Gastroesophageal sphincter (tissue), 4 donors: ENCODE measurements at regions not wholly inside any gene's neighbourhood (a gene's known extent, or its start where the extent isn't known, plus 50 kb on each side); places are given as distances from the start of the nearest gene placed in this dataset.

Source experiments
- ATAC-seq: fragments of 150-250 bp; one replicate; pipeline ENCODE4 v1.9.1; 2016; ENCODE audit warnings: mild to moderate bottlenecking, moderate library complexity
- H3K27ac ChIP-seq, 4 donors: fragments of 200-600 bp; sonication (generic) in 3 of 4; 1 replicate in 3 of 4; 2 replicates in 1 of 4; pipeline ENCODE4 v1.5.1; 2016 to 2019
- H3K27me3 ChIP-seq: fragments of 200-600 bp; sonication (generic); one replicate; pipeline ENCODE4 v1.5.1; 2019
- H3K36me3 ChIP-seq, 2 donors: fragments of 200-600 bp; sonication (generic); one replicate each; pipeline ENCODE4 v1.5.1; 2019; ENCODE audit warnings: control low read depth in 1 of 2
- H3K4me1 ChIP-seq, 3 donors: fragments of 200-600 bp; sonication (generic); 1 replicate in 2 of 3; 2 replicates in 1 of 3; pipeline ENCODE4 v1.5.1; 2016 to 2019; ENCODE audit warnings: control low read depth in 2 of 3
- H3K4me3 ChIP-seq, 2 donors: fragments of 200-600 bp; sonication (generic); one replicate each; pipeline ENCODE4 v1.5.1; 2019; ENCODE audit warnings: mild to moderate bottlenecking in 1 of 2, moderate library complexity in 1 of 2
- H3K9me3 ChIP-seq, 3 donors: fragments of 200-600 bp; sonication (generic); one replicate each; pipeline ENCODE4 v1.5.1; 2017 to 2019; ENCODE audit warnings: control low read depth in 2 of 3
- EP300 ChIP-seq: sonication (generic); formaldehyde crosslinking; IDR thresholded peaks from one replicate; pipeline ENCODE4 v1.6.1; 2017; ENCODE audit warnings: antibody characterized with exemption, mild to moderate bottlenecking
- POLR2A ChIP-seq, 2 donors: fragments of 450-650 bp; IDR thresholded peaks; one replicate each; pipeline ENCODE4 v1.6.1; 2017; ENCODE audit warnings: antibody characterized with exemption in 2 of 2, mild to moderate bottlenecking in 2 of 2, moderate library complexity in 1 of 2
- POLR2AphosphoS5 ChIP-seq: sonication (generic); formaldehyde crosslinking; IDR thresholded peaks from one replicate; pipeline ENCODE4 v1.6.1; 2017; ENCODE audit warnings: antibody characterized with exemption
- WGBS, 2 donors: methylation state at CpG; one replicate each; pipeline ENCODE4 v1.1.5; 2018; ENCODE audit warnings: low coverage in 1 of 2; 5-methylcytosine and 5-hydroxymethylcytosine counted together
- TF ChIP-seq, protein P1 (sequence below), 4 experiments: fragments of 200-600 bp in 2 of 4; fragments of 450-650 bp in 2 of 4; sonication (generic) in 1 of 4; IDR thresholded peaks; one replicate each; pipeline ENCODE4 v1.5.1; 2017 to 2019; ENCODE audit warnings: antibody characterized with exemption in 4 of 4, mild to moderate bottlenecking in 2 of 4, moderate library complexity in 2 of 4

DNA sequence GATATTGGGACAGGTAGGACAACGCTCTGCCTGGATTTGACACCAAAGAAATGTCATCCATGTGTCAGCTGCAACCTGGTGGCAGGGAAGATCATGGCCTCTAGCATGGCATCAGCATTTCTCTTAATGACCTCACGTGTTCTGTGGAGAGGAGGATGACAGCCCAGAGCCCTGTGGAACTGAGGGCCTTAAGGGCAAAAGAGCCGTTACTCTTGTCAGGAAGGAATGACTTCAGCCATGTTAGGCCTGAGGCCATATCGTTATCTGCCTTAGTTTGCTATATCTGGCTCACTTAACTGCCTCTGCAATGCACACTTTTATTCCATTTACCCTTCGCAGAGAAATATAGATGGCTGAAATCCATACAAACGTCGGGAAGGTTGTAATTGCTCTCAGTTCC lies 83.2 kb upstream of the PBX1 start:
- H3K4me1 ChIP-seq = no peaks in the 10 kb centered on the region
- no peaks in the 10 kb centered on the region for H3K9me3 ChIP-seq
- H3K27me3 ChIP-seq = no peaks in the 10 kb centered on the region
- no peak overlapping the region for H3K4me3 ChIP-seq
- no peak overlapping the region for H3K27ac ChIP-seq
- no peak for ATAC-seq
- no peak for TF ChIP-seq POLR2AphosphoS5
- TF ChIP-seq EP300 = no peak
- TF ChIP-seq, protein P1, sequence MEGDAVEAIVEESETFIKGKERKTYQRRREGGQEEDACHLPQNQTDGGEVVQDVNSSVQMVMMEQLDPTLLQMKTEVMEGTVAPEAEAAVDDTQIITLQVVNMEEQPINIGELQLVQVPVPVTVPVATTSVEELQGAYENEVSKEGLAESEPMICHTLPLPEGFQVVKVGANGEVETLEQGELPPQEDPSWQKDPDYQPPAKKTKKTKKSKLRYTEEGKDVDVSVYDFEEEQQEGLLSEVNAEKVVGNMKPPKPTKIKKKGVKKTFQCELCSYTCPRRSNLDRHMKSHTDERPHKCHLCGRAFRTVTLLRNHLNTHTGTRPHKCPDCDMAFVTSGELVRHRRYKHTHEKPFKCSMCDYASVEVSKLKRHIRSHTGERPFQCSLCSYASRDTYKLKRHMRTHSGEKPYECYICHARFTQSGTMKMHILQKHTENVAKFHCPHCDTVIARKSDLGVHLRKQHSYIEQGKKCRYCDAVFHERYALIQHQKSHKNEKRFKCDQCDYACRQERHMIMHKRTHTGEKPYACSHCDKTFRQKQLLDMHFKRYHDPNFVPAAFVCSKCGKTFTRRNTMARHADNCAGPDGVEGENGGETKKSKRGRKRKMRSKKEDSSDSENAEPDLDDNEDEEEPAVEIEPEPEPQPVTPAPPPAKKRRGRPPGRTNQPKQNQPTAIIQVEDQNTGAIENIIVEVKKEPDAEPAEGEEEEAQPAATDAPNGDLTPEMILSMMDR (IDR thresholded peaks at IDR 0.05) = no peak
- no peak for TF ChIP-seq POLR2A (IDR thresholded peaks at IDR 0.05)
- WGBS, 2 donors = 89 to 91% methylated on average over 4 of the region's 7 CpGs
- H3K36me3 ChIP-seq = no peaks in the 10 kb centered on the region

DNA sequence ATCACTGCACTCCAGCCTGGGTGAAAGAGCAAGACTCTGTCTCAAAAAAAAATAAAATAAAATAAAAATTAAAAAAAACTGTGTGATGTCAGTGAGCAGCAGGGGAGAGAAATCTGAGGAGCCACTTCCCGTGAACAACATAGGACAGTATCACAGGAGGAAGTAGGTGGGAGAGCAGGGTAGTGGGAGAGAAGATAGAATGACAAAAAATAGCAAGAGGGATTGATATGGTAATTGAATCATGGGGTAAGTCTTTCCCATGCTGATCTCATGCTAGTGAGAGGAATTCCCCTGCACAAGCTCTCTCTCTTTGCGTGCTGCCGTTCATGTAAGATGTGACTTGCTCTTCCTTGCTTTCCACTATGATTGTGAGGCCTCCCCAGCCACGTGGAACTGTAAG lies 81.6 kb upstream of the PBX1 start:
- TF ChIP-seq POLR2A (IDR thresholded peaks at IDR 0.05) (no peak), EP300 (no peak), POLR2AphosphoS5 (no peak)
- TF ChIP-seq, protein P1 (IDR thresholded peaks at IDR 0.05) = no peak
- no peaks in the 10 kb centered on the region for H3K9me3 ChIP-seq
- H3K4me1 ChIP-seq = no peaks in the 10 kb centered on the region
- H3K36me3 ChIP-seq = no peaks in the 10 kb centered on the region
- H3K4me3 ChIP-seq = no peak overlapping the region
- no peak for ATAC-seq
- no peaks in the 10 kb centered on the region for H3K27me3 ChIP-seq
- no peak overlapping the region for H3K27ac ChIP-seq
- 85 to 96% methylated on average over 3 to 4 of the region's 4 CpGs for WGBS, 2 donors

DNA sequence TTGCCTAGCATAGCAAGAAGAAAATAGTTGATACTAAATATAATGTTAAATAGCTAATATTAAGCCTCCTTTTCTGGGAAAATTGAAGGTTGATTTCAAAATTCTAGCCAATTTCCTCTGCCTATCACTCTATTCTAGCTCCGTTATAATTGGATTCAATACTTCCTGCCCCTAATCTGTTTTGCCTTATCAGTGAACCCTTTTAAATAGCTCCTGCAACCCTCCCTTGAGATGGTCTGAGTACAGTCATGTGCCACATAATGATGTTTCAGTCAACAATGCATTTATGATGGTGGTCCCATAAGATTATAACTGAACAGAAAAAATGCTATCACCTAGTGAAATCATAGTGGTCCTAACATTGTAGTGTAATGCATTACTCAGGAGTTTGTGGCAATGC lies 79.7 kb upstream of the PBX1 start:
- Histone ChIP-seq H3K4me3 (no peak overlapping the region), H3K36me3 (no peaks in the 10 kb centered on the region), H3K4me1 (no peaks in the 10 kb centered on the region), H3K9me3 (no peaks in the 10 kb centered on the region), H3K27me3 (no peaks in the 10 kb centered on the region), H3K27ac (no peak overlapping the region)
- ATAC-seq = no peak
- TF ChIP-seq POLR2A (IDR thresholded peaks at IDR 0.05) (no peak), EP300 (no peak), POLR2AphosphoS5 (no peak)
- TF ChIP-seq, protein P1 (IDR thresholded peaks at IDR 0.05) = no peak
- 55 to 80% methylated on average over 1 of the region's 1 CpG for WGBS, 2 donors

DNA sequence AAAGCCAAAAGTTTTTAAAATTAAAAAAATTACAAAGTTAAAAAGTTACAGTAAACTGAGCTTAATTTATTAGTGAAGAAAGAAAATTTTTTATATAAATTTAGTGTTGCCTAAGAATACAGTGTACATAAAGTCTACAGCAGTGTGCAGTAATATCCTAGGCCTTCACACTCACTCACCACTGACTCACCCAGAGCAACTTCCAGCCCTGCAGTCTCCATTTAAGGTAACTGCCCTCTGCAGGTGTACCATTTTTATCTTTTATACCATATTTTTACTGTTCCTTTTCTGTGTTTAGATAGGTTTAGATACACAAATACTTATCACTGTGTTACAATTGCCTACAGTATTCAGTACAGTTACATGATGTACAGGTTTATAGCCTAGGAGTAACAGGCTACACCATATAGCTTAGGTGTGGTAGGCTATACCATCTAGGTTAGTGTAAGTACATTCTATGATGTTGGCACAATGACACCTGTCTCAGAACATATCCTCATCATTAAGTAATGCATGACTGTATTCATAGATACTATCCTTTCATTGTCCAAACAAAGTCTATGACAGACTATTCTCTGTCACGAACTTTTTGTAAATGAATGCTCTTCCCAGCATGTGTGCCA lies 78.6 kb upstream of the PBX1 start:
- TF ChIP-seq POLR2A (IDR thresholded peaks at IDR 0.05) = no peak
- no peak for TF ChIP-seq POLR2AphosphoS5
- TF ChIP-seq, protein P1 (IDR thresholded peaks at IDR 0.05) = no peak
- TF ChIP-seq EP300 = no peak
- Histone ChIP-seq H3K4me1 (no peaks in the 10 kb centered on the region), H3K27me3 (no peaks in the 10 kb centered on the region), H3K27ac (no peak overlapping the region), H3K9me3 (no peaks in the 10 kb centered on the region), H3K36me3 (no peaks in the 10 kb centered on the region), H3K4me3 (no peak overlapping the region)
- WGBS, 2 donors = 88 to 100% methylated on average over 1 of the region's 1 CpG
- no peak for ATAC-seq

DNA sequence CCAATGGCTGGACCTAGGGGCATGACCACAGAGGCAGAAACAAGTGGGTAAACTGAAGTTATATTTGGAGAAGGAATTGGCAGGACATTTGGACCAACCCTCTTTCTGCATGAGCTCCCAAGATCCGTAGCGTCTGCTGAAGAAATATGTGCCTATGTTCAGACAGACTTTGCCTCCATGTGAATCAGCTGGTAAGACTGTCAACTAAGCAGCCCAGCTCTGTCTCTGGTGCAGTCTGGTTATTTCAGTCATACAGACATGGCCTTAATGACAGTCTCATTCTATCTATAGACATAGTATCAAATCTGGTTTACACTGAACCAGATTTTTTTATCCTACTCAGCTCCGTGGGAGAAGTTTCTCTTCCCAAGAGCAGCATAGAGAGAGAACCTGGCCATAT lies 63.1 kb upstream of the PBX1 start:
- Histone ChIP-seq H3K9me3 (no peaks in the 10 kb centered on the region), H3K36me3 (no peaks in the 10 kb centered on the region), H3K4me1 (no peaks in the 10 kb centered on the region), H3K27me3 (no peaks in the 10 kb centered on the region), H3K27ac (no peak overlapping the region), H3K4me3 (no peak overlapping the region)
- no peak for ATAC-seq
- 68 to 72% methylated on average over 3 of the region's 3 CpGs for WGBS, 2 donors
- TF ChIP-seq EP300 (no peak), POLR2AphosphoS5 (no peak), POLR2A (IDR thresholded peaks at IDR 0.05) (no peak)
- TF ChIP-seq, protein P1 (IDR thresholded peaks at IDR 0.05) = no peak
